ENCODE measurements at regions not wholly inside any gene's neighbourhood (a gene's known extent, or its start where the extent isn't known, plus 50 kb on each side); places are given as distances from the start of the nearest gene placed in this dataset.

DNA sequence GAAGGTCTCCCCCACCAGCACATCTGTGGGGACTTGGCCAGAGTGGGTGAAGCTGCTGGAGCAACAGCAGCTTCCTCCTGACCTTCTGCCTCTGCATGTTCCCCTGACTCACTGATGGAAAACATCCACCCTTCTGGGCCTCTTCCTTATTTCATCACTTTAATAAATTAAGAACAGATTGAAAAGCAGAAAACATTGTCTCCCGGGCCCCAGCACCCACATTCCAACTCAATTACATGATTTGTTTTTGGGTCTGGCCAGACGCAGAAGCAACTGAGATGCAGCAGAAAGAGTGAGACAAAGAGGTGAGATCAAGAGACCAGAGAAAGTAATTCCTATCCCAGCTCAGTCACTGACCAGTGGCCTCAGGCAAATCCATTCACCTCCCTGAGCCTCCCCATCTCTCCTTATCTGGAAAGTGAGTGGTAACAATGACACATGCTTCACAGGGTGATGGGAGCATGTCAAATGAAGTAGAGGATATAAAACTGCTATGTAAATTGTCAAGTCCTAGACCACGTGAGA lies 157.1 kb downstream of the ELAVL4 start:
- peaks cover 18% of the 10 kb centered on the region for H3K27me3 ChIP-seq (ENCODE audit: low read depth)
- H3K9me3 ChIP-seq (replicated peaks): no peaks in the 10 kb centered on the region
- intact Hi-C loops (cut with micrococcal nuclease): no loop called here
- TF ChIP-seq, protein P1, sequence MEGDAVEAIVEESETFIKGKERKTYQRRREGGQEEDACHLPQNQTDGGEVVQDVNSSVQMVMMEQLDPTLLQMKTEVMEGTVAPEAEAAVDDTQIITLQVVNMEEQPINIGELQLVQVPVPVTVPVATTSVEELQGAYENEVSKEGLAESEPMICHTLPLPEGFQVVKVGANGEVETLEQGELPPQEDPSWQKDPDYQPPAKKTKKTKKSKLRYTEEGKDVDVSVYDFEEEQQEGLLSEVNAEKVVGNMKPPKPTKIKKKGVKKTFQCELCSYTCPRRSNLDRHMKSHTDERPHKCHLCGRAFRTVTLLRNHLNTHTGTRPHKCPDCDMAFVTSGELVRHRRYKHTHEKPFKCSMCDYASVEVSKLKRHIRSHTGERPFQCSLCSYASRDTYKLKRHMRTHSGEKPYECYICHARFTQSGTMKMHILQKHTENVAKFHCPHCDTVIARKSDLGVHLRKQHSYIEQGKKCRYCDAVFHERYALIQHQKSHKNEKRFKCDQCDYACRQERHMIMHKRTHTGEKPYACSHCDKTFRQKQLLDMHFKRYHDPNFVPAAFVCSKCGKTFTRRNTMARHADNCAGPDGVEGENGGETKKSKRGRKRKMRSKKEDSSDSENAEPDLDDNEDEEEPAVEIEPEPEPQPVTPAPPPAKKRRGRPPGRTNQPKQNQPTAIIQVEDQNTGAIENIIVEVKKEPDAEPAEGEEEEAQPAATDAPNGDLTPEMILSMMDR (IDR thresholded peaks at IDR 0.05; ENCODE audit: borderline replicate concordance): no peak
- no peaks in the 10 kb centered on the region for H3K36me3 ChIP-seq
- H3K27ac ChIP-seq (replicated peaks): peak overlapping the region; percentile 54
- H3K4me1 ChIP-seq: no peaks in the 10 kb centered on the region
- DNase-seq: no peak
- H3K4me3 ChIP-seq: no peak overlapping the region

- Histone ChIP-seq H3K4me3 (no peak overlapping the region), H3K27me3 (ENCODE audit: low read depth) (peaks cover 22% of the 10 kb centered on the region), H3K36me3 (no peaks in the 10 kb centered on the region), H3K4me1 (no peaks in the 10 kb centered on the region), H3K9me3 (replicated peaks) (no peaks in the 10 kb centered on the region), H3K27ac (replicated peaks) (no peak overlapping the region)
- DNase-seq: no peak
- TF ChIP-seq, protein P1 (IDR thresholded peaks at IDR 0.05; ENCODE audit: borderline replicate concordance): no peak
- intact Hi-C loops (cut with micrococcal nuclease): no loop called here
Measured at GRCh38 chr1:50264590-50264989, 155.9 kb downstream of the ELAVL4 start.

GRCh38 chr1:50262436-50262835 lies 153.7 kb downstream of the ELAVL4 start:
- no peak overlapping the region for H3K4me3 ChIP-seq
- intact Hi-C loops (cut with micrococcal nuclease): no loop called here

GRCh38 chr1:50261951-50262350 lies 153.2 kb downstream of the ELAVL4 start:
- peaks cover 38% of the 10 kb centered on the region for H3K27me3 ChIP-seq (ENCODE audit: low read depth)
- TF ChIP-seq, protein P1 (IDR thresholded peaks at IDR 0.05; ENCODE audit: borderline replicate concordance): no peak
- H3K4me3 ChIP-seq: no peak overlapping the region
- intact Hi-C loops (cut with micrococcal nuclease): no loop called here
- no peaks in the 10 kb centered on the region for H3K36me3 ChIP-seq
- no peaks in the 10 kb centered on the region for H3K9me3 ChIP-seq (replicated peaks)
- no peak for DNase-seq
- H3K4me1 ChIP-seq: no peaks in the 10 kb centered on the region
- no peak overlapping the region for H3K27ac ChIP-seq (replicated peaks)

More at GRCh38 chr1:50262436-50262835, 153.7 kb downstream of the ELAVL4 start:
- no peaks in the 10 kb centered on the region for H3K36me3 ChIP-seq
- no peaks in the 10 kb centered on the region for H3K9me3 ChIP-seq (replicated peaks)
- no peak overlapping the region for H3K27ac ChIP-seq (replicated peaks)
- no peak for DNase-seq
- TF ChIP-seq, protein P1 (IDR thresholded peaks at IDR 0.05; ENCODE audit: borderline replicate concordance): no peak
- H3K4me1 ChIP-seq: no peaks in the 10 kb centered on the region
- H3K27me3 ChIP-seq (ENCODE audit: low read depth): peaks cover 34% of the 10 kb centered on the region

- Histone ChIP-seq H3K9me3 (replicated peaks) (no peaks in the 10 kb centered on the region), H3K4me3 (no peak overlapping the region), H3K36me3 (no peaks in the 10 kb centered on the region), H3K27me3 (ENCODE audit: low read depth) (peaks cover 58% of the 10 kb centered on the region), H3K27ac (replicated peaks) (no peak overlapping the region), H3K4me1 (no peaks in the 10 kb centered on the region)
- TF ChIP-seq, protein P1 (IDR thresholded peaks at IDR 0.05; ENCODE audit: borderline replicate concordance): no peak
- intact Hi-C loops (cut with micrococcal nuclease): no loop called here
- no peak for DNase-seq
Measured at GRCh38 chr1:50257940-50258685, 149.4 kb downstream of the ELAVL4 start.

All from left ventricle myocardium inferior (tissue), 1 donor.